ENCODE measurements at regions not wholly inside any gene's neighbourhood (a gene's known extent, or its start where the extent isn't known, plus 50 kb on each side); places are given as distances from the start of the nearest gene placed in this dataset.

DNA sequence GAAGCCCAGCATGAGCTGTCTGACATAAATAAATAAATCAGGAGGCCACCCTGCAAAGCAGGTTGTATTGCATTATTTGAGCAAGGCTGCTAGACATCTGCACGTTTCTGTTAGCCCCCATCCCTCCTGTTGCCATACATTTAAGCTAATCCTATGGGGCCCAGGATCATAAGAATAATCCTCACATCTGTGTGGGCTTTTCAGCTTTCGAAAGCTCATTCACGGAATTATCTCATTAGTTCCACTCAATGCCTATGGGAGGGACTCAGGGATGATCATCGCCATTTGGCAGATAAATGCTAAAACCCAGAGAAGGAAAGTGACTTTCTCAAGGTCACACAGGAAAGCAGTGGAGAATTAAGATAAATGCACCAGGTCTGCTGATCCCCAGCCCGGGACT, 123.4 kb downstream of the TLE3 start:
- Histone ChIP-seq H3K4me1 (ENCODE audit: control insufficient read depth, insufficient read depth, low read length) (peaks cover 3% of the 10 kb centered on the region), H3K4me3 (ENCODE audit: low read depth, low read length) (no peak overlapping the region), H3K27ac (ENCODE audit: low read depth, low read length) (no peak overlapping the region), H3K36me3 (ENCODE audit: control insufficient read depth, insufficient read depth, low read length) (no peaks in the 10 kb centered on the region), H3K27me3 (ENCODE audit: control insufficient read depth, insufficient read depth, low read length) (no peaks in the 10 kb centered on the region), H3K9ac (ENCODE audit: low read length) (no peak overlapping the region), H3K9me3 (ENCODE audit: control insufficient read depth, insufficient read depth, low read depth, low read length) (no peaks in the 10 kb centered on the region)

DNA sequence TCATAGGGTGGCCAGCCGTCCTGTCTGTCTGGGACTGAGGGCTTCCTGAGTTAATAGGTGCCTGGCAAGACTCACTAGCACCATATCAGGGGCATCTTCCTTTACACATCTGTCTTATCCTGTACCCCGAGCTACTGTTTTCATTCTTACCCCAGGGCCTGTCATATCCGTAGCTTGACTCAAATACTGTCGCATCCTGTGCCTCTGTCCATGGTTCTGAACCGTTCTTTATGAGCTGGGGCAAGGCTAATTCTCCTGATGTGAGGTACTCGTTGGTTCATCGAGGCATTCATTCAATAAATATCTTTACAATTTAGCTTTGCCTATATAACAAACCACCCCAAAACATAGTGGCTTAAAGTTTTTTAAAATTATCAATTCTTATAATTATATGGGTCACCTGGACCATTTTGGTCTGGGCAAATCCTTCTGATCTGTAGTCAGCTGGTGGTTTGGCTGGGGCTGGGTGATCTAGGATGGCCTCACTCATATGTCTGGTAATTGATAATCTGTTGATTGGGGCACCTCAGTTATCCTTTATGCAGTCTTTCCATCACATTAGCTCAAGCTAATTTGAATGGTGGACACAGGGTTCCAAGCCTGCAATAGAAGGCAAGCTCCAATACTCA, 121.2 kb downstream of the TLE3 start:
- H3K27me3 ChIP-seq (ENCODE audit: control insufficient read depth, insufficient read depth, low read length), result no peaks in the 10 kb centered on the region
- no peaks in the 10 kb centered on the region for H3K36me3 ChIP-seq (ENCODE audit: control insufficient read depth, insufficient read depth, low read length)
- H3K4me3 ChIP-seq (ENCODE audit: low read depth, low read length), result no peak overlapping the region
- H3K4me1 ChIP-seq (ENCODE audit: control insufficient read depth, insufficient read depth, low read length), result peaks cover 14% of the 10 kb centered on the region
- H3K9ac ChIP-seq (ENCODE audit: low read length), result no peak overlapping the region
- H3K9me3 ChIP-seq (ENCODE audit: control insufficient read depth, insufficient read depth, low read depth, low read length), result no peaks in the 10 kb centered on the region
- H3K27ac ChIP-seq (ENCODE audit: low read depth, low read length), result no peak overlapping the region

DNA sequence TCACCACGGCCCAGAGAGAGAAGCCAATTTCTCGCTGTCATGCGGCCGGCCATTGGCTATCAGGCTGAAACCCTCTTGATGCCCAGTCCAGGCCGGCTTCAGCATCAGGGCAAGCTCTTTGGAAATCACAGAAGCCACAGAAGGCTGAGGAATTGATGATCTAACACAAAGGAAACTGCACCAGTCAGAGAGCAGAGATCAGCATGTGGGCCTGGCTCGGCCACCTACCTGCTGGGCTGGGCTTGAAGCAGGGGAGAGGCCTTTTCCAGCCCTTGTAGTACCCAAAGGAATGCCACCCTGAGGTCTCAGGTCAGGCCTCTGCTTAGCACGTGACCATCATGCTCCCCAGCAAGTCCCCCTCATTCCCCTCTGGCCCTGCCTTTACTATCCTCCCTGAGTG, 119.1 kb downstream of the TLE3 start:
- Histone ChIP-seq H3K4me1 (ENCODE audit: control insufficient read depth, insufficient read depth, low read length) (peaks cover 14% of the 10 kb centered on the region), H3K9ac (ENCODE audit: low read length) (no peak overlapping the region), H3K4me3 (ENCODE audit: low read depth, low read length) (no peak overlapping the region), H3K36me3 (ENCODE audit: control insufficient read depth, insufficient read depth, low read length) (no peaks in the 10 kb centered on the region), H3K9me3 (ENCODE audit: control insufficient read depth, insufficient read depth, low read depth, low read length) (no peaks in the 10 kb centered on the region), H3K27ac (ENCODE audit: low read depth, low read length) (no peak overlapping the region), H3K27me3 (ENCODE audit: control insufficient read depth, insufficient read depth, low read length) (peaks cover 5% of the 10 kb centered on the region; the same call in 1 of the 2 replicates)

DNA sequence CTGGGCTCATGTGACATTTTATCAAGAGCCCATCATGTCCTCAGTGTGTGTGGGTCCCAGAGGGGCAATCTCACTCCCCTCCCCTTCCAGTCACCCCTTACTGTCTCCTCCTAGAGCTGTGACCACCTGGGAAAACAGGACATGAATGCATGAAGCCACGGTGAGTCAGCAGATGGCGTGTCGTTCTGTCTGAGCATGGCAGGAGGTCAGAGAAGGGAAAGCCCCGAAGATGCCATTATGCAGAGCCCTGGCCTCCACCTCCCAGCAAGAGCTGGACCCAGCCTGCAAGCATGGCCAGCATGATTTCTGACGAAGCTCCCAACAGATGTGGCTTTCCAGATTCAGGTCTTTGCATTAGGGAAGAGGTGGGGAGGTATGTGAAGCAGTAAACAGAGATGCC, 118.5 kb downstream of the TLE3 start:
- H3K9ac ChIP-seq (ENCODE audit: low read length), result no peak overlapping the region
- no peak overlapping the region for H3K4me3 ChIP-seq (ENCODE audit: low read depth, low read length)
- peaks cover 5% of the 10 kb centered on the region; the same call in 1 of the 2 replicates for H3K27me3 ChIP-seq (ENCODE audit: control insufficient read depth, insufficient read depth, low read length)
- no peaks in the 10 kb centered on the region for H3K9me3 ChIP-seq (ENCODE audit: control insufficient read depth, insufficient read depth, low read depth, low read length)
- no peaks in the 10 kb centered on the region for H3K36me3 ChIP-seq (ENCODE audit: control insufficient read depth, insufficient read depth, low read length)
- H3K27ac ChIP-seq (ENCODE audit: low read depth, low read length), result no peak overlapping the region
- H3K4me1 ChIP-seq (ENCODE audit: control insufficient read depth, insufficient read depth, low read length), result peaks cover 14% of the 10 kb centered on the region

DNA sequence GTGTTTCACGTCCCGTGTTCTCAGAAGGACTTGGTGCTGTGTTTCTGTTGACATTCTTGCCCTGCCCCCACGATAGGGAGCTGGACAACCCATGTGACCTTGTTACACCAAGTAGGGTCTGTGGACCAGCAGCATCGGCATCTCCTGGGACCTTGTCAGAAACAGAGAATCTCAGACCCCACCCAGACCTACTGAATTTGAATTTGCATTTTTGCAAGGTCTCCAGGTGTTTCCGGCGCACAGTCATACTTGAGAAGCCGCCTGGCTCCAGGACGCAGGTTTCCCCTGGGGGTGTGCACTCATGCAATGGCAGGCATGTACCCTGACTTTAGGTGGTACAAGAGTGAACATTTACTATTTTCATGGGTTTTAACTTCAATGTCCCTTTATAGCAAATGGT, 117.9 kb downstream of the TLE3 start:
- H3K36me3 ChIP-seq (ENCODE audit: control insufficient read depth, insufficient read depth, low read length), result no peaks in the 10 kb centered on the region
- H3K27me3 ChIP-seq (ENCODE audit: control insufficient read depth, insufficient read depth, low read length), result peaks cover 5% of the 10 kb centered on the region; the same call in 1 of the 2 replicates
- peaks cover 14% of the 10 kb centered on the region for H3K4me1 ChIP-seq (ENCODE audit: control insufficient read depth, insufficient read depth, low read length)
- H3K27ac ChIP-seq (ENCODE audit: low read depth, low read length), result no peak overlapping the region
- H3K9ac ChIP-seq (ENCODE audit: low read length), result no peak overlapping the region
- no peak overlapping the region for H3K4me3 ChIP-seq (ENCODE audit: low read depth, low read length)
- H3K9me3 ChIP-seq (ENCODE audit: control insufficient read depth, insufficient read depth, low read depth, low read length), result no peaks in the 10 kb centered on the region

DNA sequence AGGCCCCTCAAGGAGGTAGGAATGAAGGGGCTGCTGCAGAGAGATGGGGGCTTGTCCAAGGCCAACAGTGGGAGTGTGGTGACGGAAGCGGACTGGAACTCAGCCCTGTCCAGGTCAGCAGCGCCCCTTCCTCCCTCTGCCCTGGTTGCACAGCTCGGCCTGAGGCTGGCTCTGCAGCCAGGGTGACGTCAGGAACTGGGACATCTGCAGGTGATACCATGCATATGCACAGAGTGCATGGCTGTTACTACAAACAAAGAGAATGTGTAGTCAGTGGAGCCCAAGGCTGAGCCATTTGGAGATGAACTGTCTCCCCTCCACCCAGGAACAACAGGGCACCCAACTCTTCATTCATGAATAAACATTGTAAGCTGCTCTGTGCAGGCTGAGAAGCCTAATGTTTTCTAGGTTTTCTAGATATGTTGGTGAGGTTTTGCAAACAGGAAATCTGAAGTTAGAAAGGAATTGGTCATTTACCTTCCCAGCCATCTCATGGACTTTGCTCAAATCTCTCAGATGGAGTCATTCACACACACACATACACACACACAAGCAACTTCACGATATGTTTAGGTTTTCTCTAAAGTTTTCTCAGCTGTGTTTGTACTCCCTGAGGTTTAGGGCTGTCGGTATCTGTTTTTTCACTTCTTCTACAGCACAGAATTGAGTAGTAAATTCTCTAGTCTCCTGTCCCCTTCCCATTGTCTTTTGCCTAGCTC, 117.2 kb downstream of the TLE3 start:
- H3K9me3 ChIP-seq (ENCODE audit: control insufficient read depth, insufficient read depth, low read depth, low read length), result no peaks in the 10 kb centered on the region
- no peak overlapping the region for H3K9ac ChIP-seq (ENCODE audit: low read length)
- H3K36me3 ChIP-seq (ENCODE audit: control insufficient read depth, insufficient read depth, low read length), result no peaks in the 10 kb centered on the region
- peaks cover 14% of the 10 kb centered on the region for H3K4me1 ChIP-seq (ENCODE audit: control insufficient read depth, insufficient read depth, low read length)
- H3K27me3 ChIP-seq (ENCODE audit: control insufficient read depth, insufficient read depth, low read length), result peaks cover 5% of the 10 kb centered on the region; the same call in 1 of the 2 replicates
- H3K27ac ChIP-seq (ENCODE audit: low read depth, low read length), result no peak overlapping the region
- no peak overlapping the region for H3K4me3 ChIP-seq (ENCODE audit: low read depth, low read length)

DNA sequence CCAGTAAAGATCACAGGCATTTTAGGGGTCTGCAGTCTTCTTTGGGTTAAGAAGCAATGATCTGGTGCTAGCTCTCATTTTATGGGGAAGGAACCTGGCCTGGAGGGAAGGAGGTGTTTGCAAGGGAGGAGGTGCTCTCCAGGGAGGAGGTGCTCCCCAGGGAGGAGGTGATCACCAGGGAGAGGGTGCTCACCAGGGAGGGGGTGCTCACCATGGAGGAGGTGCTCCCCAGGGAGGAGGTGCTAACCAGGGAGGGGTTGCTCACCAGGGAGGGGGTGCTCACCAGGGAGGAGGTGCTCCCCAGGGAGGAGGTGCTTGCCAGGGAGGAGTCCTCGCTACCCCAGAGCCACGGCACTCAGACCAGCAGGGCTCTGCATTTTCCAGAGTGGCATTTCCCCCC, 115.7 kb downstream of the TLE3 start:
- Histone ChIP-seq H3K4me1 (ENCODE audit: control insufficient read depth, insufficient read depth, low read length) (peaks cover 14% of the 10 kb centered on the region), H3K9me3 (ENCODE audit: control insufficient read depth, insufficient read depth, low read depth, low read length) (no peaks in the 10 kb centered on the region), H3K9ac (ENCODE audit: low read length) (no peak overlapping the region), H3K27me3 (ENCODE audit: control insufficient read depth, insufficient read depth, low read length) (peaks cover 8% of the 10 kb centered on the region; the same call in 1 of the 2 replicates), H3K36me3 (ENCODE audit: control insufficient read depth, insufficient read depth, low read length) (no peaks in the 10 kb centered on the region), H3K4me3 (ENCODE audit: low read depth, low read length) (no peak overlapping the region), H3K27ac (ENCODE audit: low read depth, low read length) (no peak overlapping the region)

DNA sequence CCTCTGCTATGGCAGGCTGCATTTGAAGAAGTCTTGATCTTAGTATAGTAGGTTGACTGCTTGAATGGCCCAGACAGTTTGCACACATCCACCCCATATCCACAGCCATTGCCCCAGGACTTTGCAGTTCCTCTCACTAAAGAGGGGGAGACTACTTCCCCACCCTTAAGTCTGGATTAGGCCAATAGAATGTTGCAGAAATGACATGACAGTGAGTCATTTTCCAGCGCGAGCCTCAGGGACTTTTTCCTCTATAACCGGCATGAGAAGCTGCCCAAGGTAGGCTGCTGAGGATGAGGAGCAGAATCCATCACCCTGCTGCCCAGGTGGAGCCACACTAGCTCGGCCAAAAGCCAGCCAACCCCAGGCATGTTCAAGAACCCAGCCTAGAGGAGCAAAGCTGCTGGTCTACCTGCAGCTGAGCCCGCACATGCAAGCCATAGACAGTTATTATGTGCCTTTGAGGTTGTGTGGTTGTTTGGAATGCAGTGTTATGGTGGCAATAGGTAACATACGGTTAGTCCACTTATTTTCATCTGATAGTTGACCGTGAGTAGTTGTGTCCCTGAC, 113.9 kb downstream of the TLE3 start:
- peaks cover 8% of the 10 kb centered on the region; the same call in 1 of the 2 replicates for H3K27me3 ChIP-seq (ENCODE audit: control insufficient read depth, insufficient read depth, low read length)
- no peaks in the 10 kb centered on the region for H3K9me3 ChIP-seq (ENCODE audit: control insufficient read depth, insufficient read depth, low read depth, low read length)
- H3K4me3 ChIP-seq (ENCODE audit: low read depth, low read length), result no peak overlapping the region
- no peak overlapping the region for H3K9ac ChIP-seq (ENCODE audit: low read length)
- no peaks in the 10 kb centered on the region for H3K36me3 ChIP-seq (ENCODE audit: control insufficient read depth, insufficient read depth, low read length)
- H3K4me1 ChIP-seq (ENCODE audit: control insufficient read depth, insufficient read depth, low read length), result peaks cover 19% of the 10 kb centered on the region
- no peak overlapping the region for H3K27ac ChIP-seq (ENCODE audit: low read depth, low read length)

DNA sequence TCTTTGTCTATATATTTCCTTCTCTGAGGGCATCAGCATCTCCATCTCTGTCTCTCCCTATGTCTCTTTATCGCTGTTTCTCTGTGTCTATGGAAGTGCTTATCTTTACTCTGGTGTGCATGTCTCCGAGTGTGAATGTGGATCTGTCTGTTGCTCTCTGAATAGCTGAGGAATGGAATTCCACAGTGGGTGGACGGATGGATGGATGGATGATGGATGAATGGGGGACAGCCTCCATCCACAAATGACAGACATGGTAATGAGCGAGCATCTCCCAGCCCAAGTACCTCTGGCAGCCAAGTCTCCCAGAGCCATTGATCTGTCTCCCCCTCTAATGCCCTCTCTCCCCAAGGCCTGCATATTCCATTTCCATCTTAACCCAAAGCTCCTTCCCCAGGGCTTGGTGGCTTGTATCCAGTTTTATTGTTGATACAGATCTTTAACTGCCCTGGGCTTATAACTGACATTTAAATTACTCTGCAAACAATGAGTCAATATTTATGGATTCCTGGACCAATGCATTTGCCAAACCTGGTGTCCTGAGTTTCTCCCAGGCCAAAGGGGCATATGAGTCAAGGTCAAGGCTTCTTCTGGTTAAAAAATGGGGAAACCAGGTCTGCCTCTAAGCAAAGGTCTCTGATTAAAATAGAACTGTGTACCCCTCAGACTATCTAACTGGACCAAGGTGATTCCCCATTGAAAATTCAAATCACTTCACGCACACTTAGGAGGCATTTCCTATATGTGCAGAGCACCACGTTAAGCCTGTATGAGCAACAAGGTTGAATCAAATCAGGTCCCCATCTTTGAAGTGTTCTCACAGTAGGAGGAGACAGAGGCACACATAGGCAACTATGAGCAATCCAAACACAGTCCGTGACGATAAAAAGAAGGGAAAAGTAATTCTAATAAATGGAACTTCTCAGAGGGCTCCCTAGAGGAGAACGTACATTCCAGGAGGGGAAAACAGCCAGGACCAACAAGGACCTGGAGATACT, 109.9 kb downstream of the TLE3 start:
- no peaks in the 10 kb centered on the region for H3K9me3 ChIP-seq (ENCODE audit: control insufficient read depth, insufficient read depth, low read depth, low read length)
- no peak overlapping the region for H3K4me3 ChIP-seq (ENCODE audit: low read depth, low read length)
- peaks cover 21% of the 10 kb centered on the region for H3K4me1 ChIP-seq (ENCODE audit: control insufficient read depth, insufficient read depth, low read length)
- H3K27me3 ChIP-seq (ENCODE audit: control insufficient read depth, insufficient read depth, low read length), result 0 out of 2 replicates have a peak, but pooled peaks cover 3% of the 10 kb centered on the region
- H3K27ac ChIP-seq (ENCODE audit: low read depth, low read length), result no peak overlapping the region
- no peak overlapping the region for H3K9ac ChIP-seq (ENCODE audit: low read length)
- H3K36me3 ChIP-seq (ENCODE audit: control insufficient read depth, insufficient read depth, low read length), result no peaks in the 10 kb centered on the region

DNA sequence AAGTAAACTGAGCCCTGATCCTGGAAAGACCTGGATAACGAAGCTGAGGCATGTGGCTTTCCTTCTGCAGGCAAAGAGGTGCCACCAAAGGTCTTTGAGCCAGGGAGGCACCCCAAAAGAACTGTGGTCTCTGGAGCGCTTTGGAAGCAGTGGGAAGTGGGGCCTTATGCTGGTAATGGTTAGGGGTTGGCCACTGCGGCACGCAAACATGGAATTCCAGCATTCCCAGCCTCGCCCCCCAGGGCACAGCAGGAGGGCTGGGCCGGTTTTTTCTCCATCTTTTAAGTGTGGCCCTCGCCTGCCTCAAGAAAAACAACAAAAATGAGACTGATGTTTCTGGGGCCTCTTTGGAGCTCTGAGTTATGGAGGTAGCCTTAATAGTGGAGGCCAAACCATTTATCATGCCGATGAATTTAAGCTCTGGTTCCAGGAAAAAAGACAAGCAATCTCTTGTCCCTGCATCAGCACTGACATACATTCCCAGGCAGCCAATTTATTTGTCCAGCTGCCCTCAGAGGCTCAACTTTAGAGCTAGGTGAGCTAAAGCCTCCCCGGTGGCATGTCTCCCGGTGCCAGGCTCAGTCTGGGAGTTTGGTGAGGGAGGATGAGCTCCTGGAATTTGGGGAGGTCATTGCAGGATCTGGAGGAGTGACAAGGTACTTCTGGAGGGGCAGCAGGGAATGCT, 109.0 kb downstream of the TLE3 start:
- H3K4me1 ChIP-seq (ENCODE audit: control insufficient read depth, insufficient read depth, low read length), result peaks cover 22% of the 10 kb centered on the region
- no peaks in the 10 kb centered on the region for H3K36me3 ChIP-seq (ENCODE audit: control insufficient read depth, insufficient read depth, low read length)
- no peak overlapping the region for H3K9ac ChIP-seq (ENCODE audit: low read length)
- H3K9me3 ChIP-seq (ENCODE audit: control insufficient read depth, insufficient read depth, low read depth, low read length), result no peaks in the 10 kb centered on the region
- no peak overlapping the region for H3K27ac ChIP-seq (ENCODE audit: low read depth, low read length)
- H3K4me3 ChIP-seq (ENCODE audit: low read depth, low read length), result no peak overlapping the region
- H3K27me3 ChIP-seq (ENCODE audit: control insufficient read depth, insufficient read depth, low read length), result 0 out of 2 replicates have a peak, but pooled peaks cover 3% of the 10 kb centered on the region

Measured in HUES6 (cell line).